Dermis microvascular lymphatic vessel endothelial cell (primary cell): ENCODE measurements at regions not wholly inside any gene's neighbourhood (a gene's known extent, or its start where the extent isn't known, plus 50 kb on each side); places are given as distances from the start of the nearest gene placed in this dataset.

ENCODE experiments used
- DNase-seq, 2 donors: peaks; one replicate each; pipeline versions ENCODE4 v3.0.0 to v3.0.0-alpha.2; 2010; ENCODE audit warnings: low read depth in 2 of 2

GRCh38 chr14:48890333-48890732, 695.8 kb downstream of the RPS29 start:
- no peak for DNase-seq

GRCh38 chr14:48876806-48877340, 709.3 kb downstream of the RPS29 start:
- no peak for DNase-seq

- no peak for DNase-seq
Observed at GRCh38 chr14:48874711-48875110, 711.5 kb downstream of the RPS29 start.

- no peak for DNase-seq
Observed at GRCh38 chr14:48857366-48857765, 728.8 kb downstream of the RPS29 start.

GRCh38 chr14:48853159-48853558, 733.0 kb downstream of the RPS29 start:
- no peak for DNase-seq

- no peak for DNase-seq
Observed at GRCh38 chr14:48849741-48850322, 736.3 kb downstream of the RPS29 start.

- DNase-seq = no peak
Observed at GRCh38 chr14:48842785-48843184, 743.4 kb downstream of the RPS29 start.

- DNase-seq = no peak
Observed at GRCh38 chr14:48826058-48826457, 760.1 kb downstream of the RPS29 start.

DNA sequence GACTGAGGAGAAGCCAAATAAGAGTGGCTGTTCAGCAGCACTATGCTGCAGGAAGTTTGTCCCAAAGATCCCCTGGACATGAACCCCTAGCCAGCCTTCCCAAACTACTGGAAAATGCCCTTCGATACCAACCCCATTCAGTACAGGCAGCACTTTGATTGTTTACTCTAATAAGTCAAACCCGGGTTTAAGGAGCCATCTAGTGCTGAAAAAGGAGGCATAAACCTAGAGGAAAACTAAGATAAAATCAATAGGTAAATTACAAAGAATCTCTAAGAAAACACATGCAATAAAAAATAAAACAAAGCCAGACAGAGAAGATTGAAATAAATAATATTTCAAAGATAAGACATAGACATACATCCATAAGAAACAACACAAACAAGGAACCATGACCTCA, 771.6 kb downstream of the RPS29 start:
- no peak for DNase-seq

DNA sequence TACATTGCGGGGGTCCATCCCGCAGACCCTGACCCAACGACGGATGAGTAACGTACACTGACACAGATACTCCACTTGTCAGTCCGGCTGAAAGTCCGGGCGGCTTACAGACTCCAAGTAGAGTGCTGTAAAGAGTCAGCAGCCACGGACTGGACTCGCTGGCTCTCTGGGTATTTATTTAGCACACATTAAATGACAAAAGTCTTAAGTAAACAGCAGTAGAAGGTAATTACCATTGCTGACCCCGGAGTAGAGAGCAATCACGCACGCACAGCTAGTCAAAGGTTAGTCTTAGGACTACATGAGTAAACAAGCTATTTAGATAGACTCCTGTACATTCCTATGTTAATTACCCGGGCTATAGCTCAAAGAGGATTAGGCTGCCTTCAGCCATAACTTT, 780.9 kb downstream of the RPS29 start:
- no peak for DNase-seq

DNA sequence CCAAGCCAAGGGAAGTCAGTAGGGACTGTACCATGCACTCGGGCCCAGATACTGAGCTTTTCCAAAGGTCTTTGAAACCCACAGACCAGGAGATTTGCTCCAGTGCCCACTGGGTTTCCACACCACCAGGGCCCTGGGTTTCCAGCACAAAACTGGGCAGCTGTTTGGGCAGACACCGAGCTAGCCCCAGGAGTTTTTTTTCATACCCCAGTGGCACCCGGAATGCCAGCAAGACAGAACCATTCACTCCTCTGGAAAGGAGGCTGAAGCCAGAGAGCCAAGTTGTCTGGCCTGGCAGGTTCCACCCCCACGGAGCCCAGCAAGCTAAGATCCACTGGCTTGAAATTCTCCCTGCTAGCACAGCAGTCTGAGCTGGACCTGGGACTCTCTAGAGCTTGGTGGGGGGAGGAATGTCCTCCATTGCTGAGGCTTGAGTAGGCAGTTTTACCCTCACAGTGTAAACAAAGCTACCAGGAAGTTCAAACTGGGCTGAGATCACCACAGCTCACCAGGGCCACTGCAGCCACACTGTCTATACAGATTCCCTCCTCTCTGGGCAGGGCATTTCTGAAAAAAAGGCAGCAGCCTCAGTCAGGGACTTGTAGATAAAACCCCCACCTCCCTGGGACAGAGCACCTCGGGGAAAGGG, 793.7 kb downstream of the RPS29 start:
- no peak for DNase-seq

GRCh38 chr14:48788771-48789170, 797.4 kb downstream of the RPS29 start:
- DNase-seq = no peak

- no peak for DNase-seq
Observed at GRCh38 chr14:48786498-48786897, 799.7 kb downstream of the RPS29 start.

DNA sequence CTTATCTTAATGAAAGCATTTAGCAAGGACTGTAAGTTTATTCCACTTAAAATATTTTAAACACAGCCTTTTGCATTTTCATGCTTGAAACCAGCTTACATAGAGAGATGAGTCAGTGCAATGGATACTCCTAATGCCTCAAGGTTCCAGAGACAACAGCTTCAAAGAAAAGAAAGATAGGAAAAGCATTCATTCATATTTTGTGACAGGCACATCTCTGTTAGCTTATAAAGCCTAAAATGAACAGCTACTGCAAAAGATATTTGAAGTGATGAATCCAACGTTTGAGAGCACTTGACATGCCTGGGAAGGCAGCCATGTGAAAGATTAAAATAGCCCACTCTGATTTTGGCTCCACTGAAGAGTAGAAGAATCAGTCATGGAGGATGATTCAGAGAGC, 814.5 kb downstream of the RPS29 start:
- DNase-seq = no peak

DNA sequence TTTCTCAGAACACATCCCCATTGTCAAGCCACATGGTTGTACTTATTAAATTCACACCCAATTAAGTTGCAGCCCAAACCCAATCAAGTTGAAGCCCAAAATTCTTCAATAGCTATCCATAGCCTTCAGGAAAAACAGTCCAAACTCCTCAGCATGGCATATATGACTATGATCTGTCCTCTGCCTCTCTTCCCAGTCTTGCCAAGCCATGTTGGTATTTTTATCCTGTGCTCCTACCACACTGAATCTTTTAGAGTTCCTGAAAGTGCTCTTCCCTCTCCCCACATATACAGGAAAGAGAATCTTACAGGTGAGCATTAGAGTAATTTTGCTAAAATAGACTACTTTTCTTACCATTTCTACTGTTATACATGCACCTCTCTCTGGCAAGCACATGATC, 834.9 kb downstream of the RPS29 start:
- DNase-seq = no peak

GRCh38 chr14:48748151-48748675, 838.0 kb downstream of the RPS29 start:
- no peak for DNase-seq

DNA sequence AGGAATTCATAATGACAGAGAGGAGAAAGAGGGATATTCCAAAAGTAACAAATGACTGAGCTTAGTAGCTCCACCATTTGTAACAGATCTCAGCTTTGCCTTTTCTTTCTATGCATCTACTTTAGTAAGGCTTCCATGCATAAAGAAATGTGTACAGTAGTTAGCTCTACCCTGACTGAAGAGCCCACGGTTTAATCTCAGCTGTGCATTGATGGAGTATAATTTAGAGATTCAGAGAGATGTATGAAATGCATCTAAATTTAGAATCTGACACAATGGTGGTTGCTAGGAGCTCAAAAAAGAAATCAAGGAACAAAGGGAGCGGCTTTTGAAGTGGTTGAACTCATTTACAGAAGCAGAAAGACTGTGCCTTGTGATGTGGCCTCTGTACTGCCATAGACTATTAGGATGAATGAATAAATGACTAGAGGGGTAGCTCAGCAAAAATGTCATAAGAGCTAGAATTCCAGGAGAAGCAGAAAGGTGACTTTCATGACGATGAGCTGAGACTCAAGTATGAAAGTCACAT, 838.6 kb downstream of the RPS29 start:
- no peak for DNase-seq

GRCh38 chr14:48744202-48744601, 842.0 kb downstream of the RPS29 start:
- no peak for DNase-seq

GRCh38 chr14:48738186-48738925, 847.8 kb downstream of the RPS29 start:
- no peak for DNase-seq

DNA sequence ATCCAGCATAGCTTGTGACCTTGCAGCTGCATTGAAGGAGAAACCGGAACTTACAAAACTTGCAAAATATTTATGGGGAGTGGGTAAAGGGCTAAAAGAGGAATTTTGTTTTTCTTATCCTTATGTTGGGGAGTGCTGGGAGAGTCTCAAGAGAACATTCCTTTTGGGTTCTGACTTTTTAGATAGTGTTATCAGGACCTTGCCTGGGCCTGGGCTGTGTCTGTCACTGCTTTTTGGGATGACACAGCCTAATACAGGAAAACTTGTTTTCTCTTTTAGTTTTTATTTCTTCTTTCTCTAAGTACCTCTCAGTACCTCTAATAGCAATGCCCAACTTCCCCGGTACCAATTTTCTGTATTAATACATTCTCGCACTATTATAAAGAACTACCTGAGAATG, 850.6 kb downstream of the RPS29 start:
- DNase-seq = no peak

- DNase-seq = no peak
Observed at GRCh38 chr14:48731260-48731659, 854.9 kb downstream of the RPS29 start.

DNA sequence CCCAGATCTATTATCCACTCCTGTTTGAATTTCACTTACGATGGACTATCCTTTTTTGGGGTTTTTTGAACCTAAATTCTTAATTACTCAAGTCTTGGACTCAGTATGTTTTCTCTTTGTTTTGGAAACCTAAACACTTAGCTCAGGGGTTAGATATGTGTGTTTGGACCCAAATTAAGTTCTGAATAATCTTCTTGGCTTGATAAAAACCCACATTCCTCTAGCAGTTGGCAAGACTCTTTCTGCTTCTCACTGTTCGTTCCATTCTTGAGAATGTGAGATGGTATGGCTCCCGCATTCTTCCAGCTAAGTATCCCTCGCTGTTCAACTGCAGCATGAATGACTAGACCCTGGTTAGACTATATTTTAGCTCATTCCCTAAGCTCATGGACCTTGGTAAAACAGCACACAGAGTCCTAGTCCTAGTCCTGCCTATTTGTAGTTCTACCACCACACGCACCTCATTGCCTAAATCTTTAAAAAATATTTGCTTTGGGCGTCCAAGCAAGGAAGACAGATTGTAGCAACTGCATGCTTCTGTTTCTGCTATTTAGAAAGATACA, 860.0 kb downstream of the RPS29 start:
- no peak for DNase-seq
